ENCODE measurements at regions not wholly inside any gene's neighbourhood (a gene's known extent, or its start where the extent isn't known, plus 50 kb on each side); places are given as distances from the start of the nearest gene placed in this dataset.

DNA sequence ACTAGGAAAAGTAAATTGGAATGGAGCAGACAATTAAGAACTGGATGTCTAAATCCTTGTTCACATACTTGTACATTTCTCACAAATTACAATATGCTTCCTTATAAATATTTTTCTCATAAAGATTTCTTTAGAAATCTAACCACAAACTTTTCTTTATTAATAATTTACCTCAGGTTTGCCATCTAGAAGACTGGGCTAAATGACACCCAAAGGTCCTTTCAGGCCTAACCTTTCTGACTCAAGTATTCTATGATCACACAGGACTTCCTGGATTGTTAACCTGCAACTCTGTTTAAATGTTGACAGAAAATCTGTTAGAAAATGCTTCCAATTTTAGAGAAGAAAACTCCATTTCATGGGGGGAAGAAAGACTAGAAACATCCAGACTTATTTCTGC is 330.5 kb upstream of the MAP3K7 start:
- intact Hi-C loops (cut with micrococcal nuclease) = no loop called here
- H3K27me3 ChIP-seq (ENCODE audit: low read length) = no peaks in the 10 kb centered on the region
- ATAC-seq (no peak), DNase-seq (no peak)
- H3K9me2 ChIP-seq (replicated peaks; ENCODE audit: low read length) = no peaks in the 10 kb centered on the region
- no peaks in the 10 kb centered on the region for H3K4me1 ChIP-seq (ENCODE audit: insufficient read depth, low read length)
- ChIA-PET CTCF (no interaction called here), POLR2A (ENCODE audit: unreplicated experiment) (no interaction called here)
- H3K4me2 ChIP-seq (ENCODE audit: low read length) = no peak overlapping the region
- TF ChIP-seq EZH2 (IDR thresholded peaks at IDR 0.05; ENCODE audit: low read length, unreplicated experiment) (no peak), EZH2phosphoT487 (IDR thresholded peaks at IDR 0.05; ENCODE audit: borderline replicate concordance, low read length) (no peak)
- TF ChIP-seq, protein P1, sequence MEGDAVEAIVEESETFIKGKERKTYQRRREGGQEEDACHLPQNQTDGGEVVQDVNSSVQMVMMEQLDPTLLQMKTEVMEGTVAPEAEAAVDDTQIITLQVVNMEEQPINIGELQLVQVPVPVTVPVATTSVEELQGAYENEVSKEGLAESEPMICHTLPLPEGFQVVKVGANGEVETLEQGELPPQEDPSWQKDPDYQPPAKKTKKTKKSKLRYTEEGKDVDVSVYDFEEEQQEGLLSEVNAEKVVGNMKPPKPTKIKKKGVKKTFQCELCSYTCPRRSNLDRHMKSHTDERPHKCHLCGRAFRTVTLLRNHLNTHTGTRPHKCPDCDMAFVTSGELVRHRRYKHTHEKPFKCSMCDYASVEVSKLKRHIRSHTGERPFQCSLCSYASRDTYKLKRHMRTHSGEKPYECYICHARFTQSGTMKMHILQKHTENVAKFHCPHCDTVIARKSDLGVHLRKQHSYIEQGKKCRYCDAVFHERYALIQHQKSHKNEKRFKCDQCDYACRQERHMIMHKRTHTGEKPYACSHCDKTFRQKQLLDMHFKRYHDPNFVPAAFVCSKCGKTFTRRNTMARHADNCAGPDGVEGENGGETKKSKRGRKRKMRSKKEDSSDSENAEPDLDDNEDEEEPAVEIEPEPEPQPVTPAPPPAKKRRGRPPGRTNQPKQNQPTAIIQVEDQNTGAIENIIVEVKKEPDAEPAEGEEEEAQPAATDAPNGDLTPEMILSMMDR (conservative IDR thresholded peaks at IDR 0.05; ENCODE audit: low read depth, low read length) = no peak
- H3K27ac ChIP-seq (ENCODE audit: low read length) = no peak overlapping the region
- H3K36me3 ChIP-seq (ENCODE audit: low read depth, low read length) = no peaks in the 10 kb centered on the region
- no peaks in the 10 kb centered on the region for H3K79me2 ChIP-seq (ENCODE audit: low read length)
- no peak overlapping the region for H3K9ac ChIP-seq (ENCODE audit: low read length)
- no peak overlapping the region for H3K4me3 ChIP-seq (ENCODE audit: low read length)
- H3F3A ChIP-seq (ENCODE audit: low read length, unreplicated experiment) = no peaks in the 10 kb centered on the region
- no peak overlapping the region for H2AFZ ChIP-seq (ENCODE audit: low read length)
- no peaks in the 10 kb centered on the region for H4K20me1 ChIP-seq (ENCODE audit: low read length)
- BruUV-seq (replicated peaks) = no TSS peak
- no peaks in the 10 kb centered on the region for H3K9me3 ChIP-seq (ENCODE audit: low read length)

DNA sequence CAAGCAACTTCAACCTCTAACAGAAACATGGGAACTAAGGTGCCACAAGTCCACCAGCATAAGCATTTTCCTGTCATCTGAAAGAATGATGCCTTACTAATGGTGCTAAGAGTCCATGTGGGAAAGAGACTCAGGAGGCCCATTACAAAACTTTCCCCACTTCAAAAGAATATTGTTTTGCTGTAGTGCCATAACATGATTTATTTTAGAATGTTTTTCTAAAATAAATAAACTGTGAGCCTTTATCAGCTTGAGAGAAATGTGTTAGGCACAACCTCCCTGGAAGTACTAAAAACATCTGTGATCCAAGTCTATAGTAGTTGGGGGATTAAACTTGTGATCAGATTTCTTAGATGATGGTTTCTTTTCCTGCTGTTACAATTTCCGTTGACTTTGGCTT is 330.1 kb upstream of the MAP3K7 start:
- Histone ChIP-seq H3K9ac (ENCODE audit: low read length) (no peak overlapping the region), H3K36me3 (ENCODE audit: low read depth, low read length) (no peaks in the 10 kb centered on the region), H3K79me2 (ENCODE audit: low read length) (no peaks in the 10 kb centered on the region), H3K4me1 (ENCODE audit: insufficient read depth, low read length) (no peaks in the 10 kb centered on the region), H3K9me3 (ENCODE audit: low read length) (no peaks in the 10 kb centered on the region), H3K27ac (ENCODE audit: low read length) (no peak overlapping the region), H4K20me1 (ENCODE audit: low read length) (no peaks in the 10 kb centered on the region), H3F3A (ENCODE audit: low read length, unreplicated experiment) (no peaks in the 10 kb centered on the region), H2AFZ (ENCODE audit: low read length) (no peak overlapping the region), H3K4me2 (ENCODE audit: low read length) (no peak overlapping the region), H3K9me2 (replicated peaks; ENCODE audit: low read length) (no peaks in the 10 kb centered on the region), H3K4me3 (ENCODE audit: low read length) (no peak overlapping the region), H3K27me3 (ENCODE audit: low read length) (no peaks in the 10 kb centered on the region)
- intact Hi-C loops (cut with micrococcal nuclease) = no loop called here
- CTCF ChIA-PET = no interaction called here
- DNase-seq (no peak), ATAC-seq (no peak)
- POLR2A ChIA-PET (ENCODE audit: unreplicated experiment) = no interaction called here
- no peak for TF ChIP-seq EZH2 (IDR thresholded peaks at IDR 0.05; ENCODE audit: low read length, unreplicated experiment)
- no peak for TF ChIP-seq EZH2phosphoT487 (IDR thresholded peaks at IDR 0.05; ENCODE audit: borderline replicate concordance, low read length)
- TF ChIP-seq, protein P1 (conservative IDR thresholded peaks at IDR 0.05; ENCODE audit: low read depth, low read length) = no peak
- no TSS peak for BruUV-seq (replicated peaks)

DNA sequence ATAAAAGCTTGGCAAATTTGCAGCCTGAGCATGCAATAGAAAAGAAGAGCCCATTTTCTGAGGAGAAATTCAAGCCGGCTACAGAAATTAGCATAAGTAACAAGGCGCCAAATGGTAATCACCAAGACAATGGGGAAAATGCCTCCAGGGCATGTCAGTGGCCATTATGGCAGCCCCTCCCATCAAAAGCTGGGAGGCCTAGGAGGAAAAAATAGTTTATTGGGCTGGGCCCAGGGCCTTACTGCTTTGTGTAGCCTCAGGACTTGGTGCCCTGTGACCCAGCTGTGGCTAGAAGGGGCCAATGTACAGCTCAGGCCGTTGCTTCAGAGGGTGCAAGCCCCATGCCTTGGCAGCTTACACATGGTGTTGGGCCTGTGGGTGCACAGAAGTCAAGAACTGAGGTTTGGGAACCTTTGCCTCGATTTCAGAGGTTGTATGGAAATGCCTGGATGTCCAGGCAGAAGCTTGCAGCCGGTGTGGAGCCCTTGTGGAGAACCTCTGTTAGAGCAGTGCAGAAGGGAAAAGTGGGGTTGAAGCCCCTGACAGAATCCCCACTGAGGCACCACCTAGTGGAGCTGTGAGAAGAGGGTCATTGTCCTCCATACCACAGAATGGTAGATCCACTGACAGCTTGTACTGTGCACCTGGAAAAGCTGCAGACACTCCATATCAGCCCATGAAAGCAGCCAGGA is 328.5 kb upstream of the MAP3K7 start:
- no peak overlapping the region for H3K27ac ChIP-seq (ENCODE audit: low read length)
- no peaks in the 10 kb centered on the region for H3K27me3 ChIP-seq (ENCODE audit: low read length)
- no peak overlapping the region for H2AFZ ChIP-seq (ENCODE audit: low read length)
- H3K9ac ChIP-seq (ENCODE audit: low read length) = no peak overlapping the region
- no peaks in the 10 kb centered on the region for H3K9me2 ChIP-seq (replicated peaks; ENCODE audit: low read length)
- no peaks in the 10 kb centered on the region for H4K20me1 ChIP-seq (ENCODE audit: low read length)
- no peaks in the 10 kb centered on the region for H3K4me1 ChIP-seq (ENCODE audit: insufficient read depth, low read length)
- TF ChIP-seq EZH2phosphoT487 (IDR thresholded peaks at IDR 0.05; ENCODE audit: borderline replicate concordance, low read length) = no peak
- TF ChIP-seq, protein P1 (conservative IDR thresholded peaks at IDR 0.05; ENCODE audit: low read depth, low read length) = no peak
- TF ChIP-seq EZH2 (IDR thresholded peaks at IDR 0.05; ENCODE audit: low read length, unreplicated experiment) = no peak
- no TSS peak for BruUV-seq (replicated peaks)
- DNase-seq (no peak), ATAC-seq (no peak)
- H3F3A ChIP-seq (ENCODE audit: low read length, unreplicated experiment) = no peaks in the 10 kb centered on the region
- no peaks in the 10 kb centered on the region for H3K36me3 ChIP-seq (ENCODE audit: low read depth, low read length)
- H3K4me3 ChIP-seq (ENCODE audit: low read length) = no peak overlapping the region
- intact Hi-C loops (cut with micrococcal nuclease) = no loop called here
- ChIA-PET CTCF (no interaction called here), POLR2A (ENCODE audit: unreplicated experiment) (no interaction called here)
- no peaks in the 10 kb centered on the region for H3K9me3 ChIP-seq (ENCODE audit: low read length)
- H3K4me2 ChIP-seq (ENCODE audit: low read length) = no peak overlapping the region
- H3K79me2 ChIP-seq (ENCODE audit: low read length) = no peaks in the 10 kb centered on the region

All from PC-3 (cell line).